ENCODE measurements at regions not wholly inside any gene's neighbourhood (a gene's known extent, or its start where the extent isn't known, plus 50 kb on each side); places are given as distances from the start of the nearest gene placed in this dataset.
A peak's percentile ranks its signal among the peaks of the same experiment; 100 is the strongest.

DNA sequence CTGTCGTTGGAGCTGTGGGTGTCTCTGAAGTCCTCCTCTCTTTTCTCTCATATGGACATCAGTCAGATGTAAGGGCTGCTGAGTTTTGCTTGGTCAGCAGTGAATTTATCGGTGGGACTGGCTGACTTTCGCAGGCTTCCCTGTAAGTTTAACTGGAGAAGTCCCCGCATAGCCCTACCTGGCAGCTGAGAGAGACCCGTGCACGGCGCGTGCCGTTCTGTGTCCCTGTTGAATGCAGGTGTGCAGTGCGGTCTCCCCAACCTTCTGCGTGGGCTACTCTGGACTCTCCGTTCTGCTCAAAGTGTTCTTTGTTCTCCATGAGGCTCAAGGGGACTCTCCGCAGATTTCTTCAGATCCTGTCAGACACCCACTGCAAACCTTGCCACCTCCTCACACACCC is 252.9 kb downstream of the COL4A1 start:
- peaks cover 7% of the 10 kb centered on the region for H3K27me3 Mint-ChIP-seq (ENCODE audit: low read depth)
- TF ChIP-seq, protein P1, sequence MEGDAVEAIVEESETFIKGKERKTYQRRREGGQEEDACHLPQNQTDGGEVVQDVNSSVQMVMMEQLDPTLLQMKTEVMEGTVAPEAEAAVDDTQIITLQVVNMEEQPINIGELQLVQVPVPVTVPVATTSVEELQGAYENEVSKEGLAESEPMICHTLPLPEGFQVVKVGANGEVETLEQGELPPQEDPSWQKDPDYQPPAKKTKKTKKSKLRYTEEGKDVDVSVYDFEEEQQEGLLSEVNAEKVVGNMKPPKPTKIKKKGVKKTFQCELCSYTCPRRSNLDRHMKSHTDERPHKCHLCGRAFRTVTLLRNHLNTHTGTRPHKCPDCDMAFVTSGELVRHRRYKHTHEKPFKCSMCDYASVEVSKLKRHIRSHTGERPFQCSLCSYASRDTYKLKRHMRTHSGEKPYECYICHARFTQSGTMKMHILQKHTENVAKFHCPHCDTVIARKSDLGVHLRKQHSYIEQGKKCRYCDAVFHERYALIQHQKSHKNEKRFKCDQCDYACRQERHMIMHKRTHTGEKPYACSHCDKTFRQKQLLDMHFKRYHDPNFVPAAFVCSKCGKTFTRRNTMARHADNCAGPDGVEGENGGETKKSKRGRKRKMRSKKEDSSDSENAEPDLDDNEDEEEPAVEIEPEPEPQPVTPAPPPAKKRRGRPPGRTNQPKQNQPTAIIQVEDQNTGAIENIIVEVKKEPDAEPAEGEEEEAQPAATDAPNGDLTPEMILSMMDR (IDR thresholded peaks at IDR 0.05; ENCODE audit: unreplicated experiment in 3 of 3), result no peak
- no peak overlapping the region for H3K27ac Mint-ChIP-seq
- no peaks in the 10 kb centered on the region for H3K9me3 Mint-ChIP-seq
- no peaks in the 10 kb centered on the region for H3K36me3 Mint-ChIP-seq (ENCODE audit: low read depth)
- no peaks in the 10 kb centered on the region for H3K4me1 Mint-ChIP-seq
- H3K4me3 Mint-ChIP-seq, result no peak overlapping the region

DNA sequence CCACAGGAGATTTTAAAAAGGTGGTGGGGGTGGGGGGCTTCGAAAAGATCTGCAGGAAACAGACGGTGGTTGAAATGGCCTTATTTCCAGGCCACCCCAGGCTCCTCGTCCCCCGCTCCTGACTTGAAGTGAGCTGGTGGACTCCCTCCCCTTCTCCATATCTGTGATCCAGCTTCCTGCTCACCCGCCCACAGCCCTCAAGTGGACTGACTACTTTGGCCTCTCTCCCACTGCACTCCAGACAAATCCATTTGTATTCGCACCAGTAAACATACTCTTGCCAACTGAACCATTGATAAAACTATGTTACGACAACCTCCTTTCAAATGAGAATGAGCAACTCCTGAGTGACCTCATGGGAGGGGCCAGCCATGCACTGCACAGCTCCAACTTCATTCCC is 259.5 kb downstream of the COL4A1 start:
- H3K36me3 Mint-ChIP-seq (ENCODE audit: low read depth), result no peaks in the 10 kb centered on the region
- H3K27me3 Mint-ChIP-seq (ENCODE audit: low read depth), result no peaks in the 10 kb centered on the region
- peak overlapping the region in 1 of 3 experiments; percentile 1 for H3K4me3 Mint-ChIP-seq

DNA sequence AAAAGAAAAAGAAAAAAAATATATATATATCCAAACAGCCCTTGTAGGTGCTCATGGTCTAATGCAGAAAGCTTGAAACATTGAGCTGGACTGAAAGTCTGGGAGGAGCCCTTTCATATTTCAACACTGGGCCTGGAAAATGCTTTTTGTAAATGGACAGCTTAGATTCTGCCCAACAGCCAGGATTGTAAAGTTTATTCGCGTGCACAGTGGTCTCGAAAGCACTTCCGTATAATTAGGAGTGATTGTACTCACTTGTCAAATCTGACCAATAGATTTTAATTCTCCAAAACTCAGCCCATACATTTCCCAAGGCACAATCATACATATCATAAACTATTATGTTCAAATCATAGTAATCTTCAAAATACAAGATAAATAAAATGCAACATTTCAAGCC is 260.1 kb downstream of the COL4A1 start:
- H3K4me3 Mint-ChIP-seq, result no peak overlapping the region
- peaks cover 16% of the 10 kb centered on the region for H3K4me1 Mint-ChIP-seq
- TF ChIP-seq, protein P1 (IDR thresholded peaks at IDR 0.05; ENCODE audit: unreplicated experiment in 3 of 3), result no peak
- H3K27ac Mint-ChIP-seq, result peak overlapping the region; percentile 73 to 88 (median 86)
- H3K9me3 Mint-ChIP-seq, result peaks cover 2% of the 10 kb centered on the region
- H3K36me3 Mint-ChIP-seq (ENCODE audit: low read depth), result no peaks in the 10 kb centered on the region
- H3K27me3 Mint-ChIP-seq (ENCODE audit: low read depth), result no peaks in the 10 kb centered on the region

More for the DNA sequence above, 259.5 kb downstream of the COL4A1 start:
- H3K4me1 Mint-ChIP-seq, result peaks cover 16% of the 10 kb centered on the region
- TF ChIP-seq, protein P1 (IDR thresholded peaks at IDR 0.05; ENCODE audit: unreplicated experiment in 3 of 3), result no peak
- H3K9me3 Mint-ChIP-seq, result peaks cover under 1% of the 10 kb centered on the region
- H3K27ac Mint-ChIP-seq, result peak overlapping the region; percentile 73 to 88 (median 86)

DNA sequence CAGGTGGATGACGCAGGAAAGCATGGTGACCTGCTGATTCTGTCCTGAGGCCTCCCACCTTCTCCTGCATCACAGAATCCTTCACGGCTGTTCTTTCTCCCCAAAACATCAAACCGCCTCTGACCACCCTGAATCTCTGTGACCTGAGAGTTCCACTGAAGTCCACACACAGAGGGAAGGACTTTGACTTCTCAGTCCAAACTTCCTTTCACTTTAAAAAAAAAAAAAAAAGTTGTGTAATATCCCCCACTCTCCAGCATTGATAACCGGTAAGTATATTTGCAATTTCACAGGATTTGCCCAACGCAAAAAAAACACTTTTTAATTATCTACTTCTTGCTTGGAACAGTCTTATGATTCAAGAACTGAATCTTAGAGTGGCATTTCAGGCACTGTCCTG is 259.5 kb upstream of the IRS2 start:
- Mint-ChIP-seq H3K27me3 (ENCODE audit: low read depth) (no peaks in the 10 kb centered on the region), H3K27ac (no peak overlapping the region), H3K9me3 (peaks cover 2% of the 10 kb centered on the region), H3K36me3 (ENCODE audit: low read depth) (no peaks in the 10 kb centered on the region), H3K4me1 (peaks cover 16% of the 10 kb centered on the region), H3K4me3 (no peak overlapping the region)
- TF ChIP-seq, protein P1 (IDR thresholded peaks at IDR 0.05; ENCODE audit: unreplicated experiment in 3 of 3), result no peak

DNA sequence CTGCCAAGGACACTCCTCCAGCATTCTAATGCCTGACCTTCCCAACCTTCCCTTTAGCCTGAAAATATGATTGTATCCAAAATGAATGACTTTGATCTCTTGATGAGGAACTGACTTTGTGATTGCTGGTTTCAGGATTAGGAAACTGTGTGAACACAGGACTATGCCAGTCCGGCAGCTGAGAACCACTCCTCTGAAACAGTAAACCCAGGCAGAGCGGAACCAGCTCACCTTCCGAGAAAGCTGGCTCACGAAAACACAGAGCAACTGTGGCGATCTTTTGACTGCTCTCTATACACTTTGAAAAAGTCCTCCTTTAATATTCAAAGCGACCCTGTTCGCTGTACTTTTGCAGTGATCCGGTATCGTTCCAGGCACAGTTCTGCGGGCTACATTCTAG is 258.8 kb upstream of the IRS2 start:
- Mint-ChIP-seq H3K9me3 (peaks cover 2% of the 10 kb centered on the region), H3K4me1 (peaks cover 16% of the 10 kb centered on the region), H3K36me3 (ENCODE audit: low read depth) (no peaks in the 10 kb centered on the region), H3K27ac (peak overlapping the region in 1 of 3 experiments; percentile 2), H3K4me3 (no peak overlapping the region), H3K27me3 (ENCODE audit: low read depth) (no peaks in the 10 kb centered on the region)
- TF ChIP-seq, protein P1 (IDR thresholded peaks at IDR 0.05; ENCODE audit: unreplicated experiment in 3 of 3), result no peak

DNA sequence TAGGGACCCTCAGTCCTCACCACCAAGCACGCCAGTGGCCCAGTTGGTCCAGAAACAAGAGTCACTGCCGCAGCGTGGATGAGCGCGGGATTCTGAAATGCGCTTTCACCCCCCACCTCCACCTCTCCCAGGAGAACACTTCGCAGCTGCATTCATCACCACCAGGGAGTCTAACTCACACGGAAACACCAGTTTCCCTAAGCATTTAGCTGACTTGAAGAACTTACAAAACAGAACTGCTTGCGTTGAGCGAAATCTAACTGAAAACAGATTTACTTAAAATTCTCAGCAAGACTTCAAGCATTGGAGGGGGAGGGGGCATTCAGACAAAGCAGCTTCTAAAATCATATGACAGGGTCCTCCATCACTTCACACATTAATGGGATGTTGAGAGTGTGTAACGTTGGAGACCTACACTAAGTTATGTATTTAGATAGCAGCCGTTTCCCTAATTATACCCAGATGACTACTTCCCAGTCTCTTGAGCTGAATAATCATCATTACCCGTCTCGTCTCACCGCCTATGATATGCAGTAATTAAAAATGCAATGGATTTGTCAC is 258.2 kb upstream of the IRS2 start:
- Mint-ChIP-seq H3K9me3 (peaks cover 2% of the 10 kb centered on the region), H3K27ac (peak overlapping the region in 2 of 3 experiments; percentile 15 to 66), H3K4me1 (peaks cover 16% of the 10 kb centered on the region), H3K27me3 (ENCODE audit: low read depth) (no peaks in the 10 kb centered on the region), H3K36me3 (ENCODE audit: low read depth) (no peaks in the 10 kb centered on the region), H3K4me3 (no peak overlapping the region)
- TF ChIP-seq, protein P1 (IDR thresholded peaks at IDR 0.05; ENCODE audit: unreplicated experiment in 3 of 3), result no peak

All from nephron (organoid).